ENCODE measurements at regions not wholly inside any gene's neighbourhood (a gene's known extent, or its start where the extent isn't known, plus 50 kb on each side); places are given as distances from the start of the nearest gene placed in this dataset.

DNA sequence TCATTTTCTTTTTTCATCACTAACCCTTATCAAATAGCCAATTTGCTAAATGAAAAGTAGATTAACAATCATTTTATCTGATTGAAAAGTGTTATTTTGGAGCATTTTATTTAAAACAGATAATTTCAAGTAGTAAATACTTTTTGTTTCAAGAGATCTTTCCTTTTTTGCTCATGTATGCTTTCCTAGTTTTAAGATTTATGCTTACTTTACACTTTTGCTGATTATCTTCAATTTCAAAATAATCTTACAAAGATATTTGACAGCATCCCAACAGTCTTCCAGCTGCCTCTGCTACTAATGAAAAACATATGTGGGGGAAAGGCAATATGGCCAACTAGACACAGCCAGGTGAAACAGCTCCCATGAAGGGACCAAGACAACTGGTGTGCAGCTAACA, 1027.3 kb upstream of the CDH9 start:
- no peak overlapping the region for H3K27ac Mint-ChIP-seq (ENCODE audit: unreplicated experiment)
- no peak overlapping the region for H3K4me3 Mint-ChIP-seq (ENCODE audit: unreplicated experiment)
- no peaks in the 10 kb centered on the region for H3K4me1 Mint-ChIP-seq (ENCODE audit: low read depth)
- no peak for DNase-seq (ENCODE audit: low spot score)
- H3K27me3 Mint-ChIP-seq (ENCODE audit: low read depth), result peaks cover 1% of the 10 kb centered on the region
- TF ChIP-seq, protein P1, sequence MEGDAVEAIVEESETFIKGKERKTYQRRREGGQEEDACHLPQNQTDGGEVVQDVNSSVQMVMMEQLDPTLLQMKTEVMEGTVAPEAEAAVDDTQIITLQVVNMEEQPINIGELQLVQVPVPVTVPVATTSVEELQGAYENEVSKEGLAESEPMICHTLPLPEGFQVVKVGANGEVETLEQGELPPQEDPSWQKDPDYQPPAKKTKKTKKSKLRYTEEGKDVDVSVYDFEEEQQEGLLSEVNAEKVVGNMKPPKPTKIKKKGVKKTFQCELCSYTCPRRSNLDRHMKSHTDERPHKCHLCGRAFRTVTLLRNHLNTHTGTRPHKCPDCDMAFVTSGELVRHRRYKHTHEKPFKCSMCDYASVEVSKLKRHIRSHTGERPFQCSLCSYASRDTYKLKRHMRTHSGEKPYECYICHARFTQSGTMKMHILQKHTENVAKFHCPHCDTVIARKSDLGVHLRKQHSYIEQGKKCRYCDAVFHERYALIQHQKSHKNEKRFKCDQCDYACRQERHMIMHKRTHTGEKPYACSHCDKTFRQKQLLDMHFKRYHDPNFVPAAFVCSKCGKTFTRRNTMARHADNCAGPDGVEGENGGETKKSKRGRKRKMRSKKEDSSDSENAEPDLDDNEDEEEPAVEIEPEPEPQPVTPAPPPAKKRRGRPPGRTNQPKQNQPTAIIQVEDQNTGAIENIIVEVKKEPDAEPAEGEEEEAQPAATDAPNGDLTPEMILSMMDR (IDR thresholded peaks at IDR 0.05), result no peak
- no peaks in the 10 kb centered on the region for H3K36me3 Mint-ChIP-seq (ENCODE audit: low read depth)
- peaks cover 2% of the 10 kb centered on the region for H3K9me3 Mint-ChIP-seq (ENCODE audit: low read depth)

DNA sequence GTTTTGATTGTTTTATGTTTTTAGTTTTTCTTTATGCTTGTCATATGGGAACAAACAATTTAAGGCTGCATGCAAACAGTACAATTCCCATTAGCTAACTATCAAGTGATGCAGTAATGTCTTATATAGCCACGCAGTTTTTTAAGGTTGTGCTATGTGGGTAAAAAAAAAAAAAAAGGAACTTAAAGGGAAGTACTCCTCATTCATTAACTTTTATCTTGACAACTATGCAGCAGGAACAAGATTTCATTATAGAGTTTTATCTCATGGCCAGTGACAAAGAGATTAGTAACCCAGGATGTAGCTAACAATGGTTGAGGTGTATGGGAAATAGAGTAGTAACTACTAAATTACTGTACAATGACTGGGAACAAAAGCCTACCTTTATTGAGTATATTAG, 1008.2 kb upstream of the CDH9 start:
- no peak overlapping the region for H3K4me3 Mint-ChIP-seq (ENCODE audit: unreplicated experiment)
- TF ChIP-seq, protein P1 (IDR thresholded peaks at IDR 0.05), result no peak
- no peaks in the 10 kb centered on the region for H3K4me1 Mint-ChIP-seq (ENCODE audit: low read depth)
- H3K36me3 Mint-ChIP-seq (ENCODE audit: low read depth), result no peaks in the 10 kb centered on the region
- DNase-seq (ENCODE audit: low spot score), result no peak
- H3K27ac Mint-ChIP-seq (ENCODE audit: unreplicated experiment), result no peak overlapping the region
- H3K9me3 Mint-ChIP-seq (ENCODE audit: low read depth), result no peaks in the 10 kb centered on the region
- H3K27me3 Mint-ChIP-seq (ENCODE audit: low read depth), result no peaks in the 10 kb centered on the region

- H3K4me3 Mint-ChIP-seq (ENCODE audit: unreplicated experiment), result no peak overlapping the region
- TF ChIP-seq, protein P1 (IDR thresholded peaks at IDR 0.05), result no peak
Measured at GRCh38 chr5:28027851-28028250, 989.5 kb upstream of the CDH9 start.

DNA sequence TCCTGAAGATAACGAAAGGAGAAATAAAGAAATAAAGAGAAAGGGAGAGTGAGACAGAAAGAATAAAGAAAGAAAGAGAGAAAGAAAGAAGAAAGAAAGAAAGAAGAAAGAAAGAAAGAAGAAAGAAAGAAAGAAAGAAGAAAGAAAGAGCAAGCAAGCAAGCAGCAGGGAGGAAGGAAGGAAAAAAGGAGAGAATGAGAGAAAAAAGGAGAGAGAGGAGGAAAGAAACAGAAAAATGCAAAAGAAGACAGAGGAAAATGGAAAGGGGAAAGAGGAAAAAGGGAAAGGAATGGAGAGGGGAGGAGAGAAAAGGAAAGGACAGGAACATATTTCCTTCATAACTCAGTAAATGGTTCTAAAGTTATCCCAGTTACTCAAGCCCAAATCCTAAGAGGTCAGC, 978.8 kb upstream of the CDH9 start:
- no peak for DNase-seq (ENCODE audit: low spot score)
- Mint-ChIP-seq H3K4me3 (ENCODE audit: unreplicated experiment) (no peak overlapping the region), H3K9me3 (ENCODE audit: low read depth) (peaks cover 28% of the 10 kb centered on the region), H3K36me3 (ENCODE audit: low read depth) (no peaks in the 10 kb centered on the region), H3K4me1 (ENCODE audit: low read depth) (no peaks in the 10 kb centered on the region), H3K27me3 (ENCODE audit: low read depth) (no peaks in the 10 kb centered on the region), H3K27ac (ENCODE audit: unreplicated experiment) (no peak overlapping the region)
- TF ChIP-seq, protein P1 (IDR thresholded peaks at IDR 0.05), result no peak

More at GRCh38 chr5:28027851-28028250, 989.5 kb upstream of the CDH9 start:
- peaks cover 33% of the 10 kb centered on the region for H3K9me3 Mint-ChIP-seq (ENCODE audit: low read depth)
- no peak for DNase-seq (ENCODE audit: low spot score)
- no peaks in the 10 kb centered on the region for H3K27me3 Mint-ChIP-seq (ENCODE audit: low read depth)
- no peak overlapping the region for H3K27ac Mint-ChIP-seq (ENCODE audit: unreplicated experiment)
- no peaks in the 10 kb centered on the region for H3K4me1 Mint-ChIP-seq (ENCODE audit: low read depth)
- peaks cover 1% of the 10 kb centered on the region for H3K36me3 Mint-ChIP-seq (ENCODE audit: low read depth)

- no peak overlapping the region for H3K27ac Mint-ChIP-seq (ENCODE audit: unreplicated experiment)
- DNase-seq (ENCODE audit: low spot score), result no peak
- TF ChIP-seq, protein P1 (IDR thresholded peaks at IDR 0.05), result peak; percentile 65
- no peaks in the 10 kb centered on the region for H3K4me1 Mint-ChIP-seq (ENCODE audit: low read depth)
- no peaks in the 10 kb centered on the region for H3K36me3 Mint-ChIP-seq (ENCODE audit: low read depth)
- peaks cover 44% of the 10 kb centered on the region for H3K9me3 Mint-ChIP-seq (ENCODE audit: low read depth)
- H3K27me3 Mint-ChIP-seq (ENCODE audit: low read depth), result no peaks in the 10 kb centered on the region
- no peak overlapping the region for H3K4me3 Mint-ChIP-seq (ENCODE audit: unreplicated experiment)
Measured at GRCh38 chr5:28014779-28015178, 976.4 kb upstream of the CDH9 start.
